Activated B cell treated with CpG ODN at 0.5 μM for 24 hours (primary cell): ENCODE measurements at regions not wholly inside any gene's neighbourhood (a gene's known extent, or its start where the extent isn't known, plus 50 kb on each side); places are given as distances from the start of the nearest gene placed in this dataset.

Experiments
- ATAC-seq: fragments of 200-7000 bp; cut with Tn5 transposase; one replicate; pipeline ENCODE4 v1.10.0; 2021; ENCODE audit warnings: low read depth, mild to moderate bottlenecking, moderate library complexity
- CTCF ChIA-PET: fragments of 350-600 bp; sonication (Branson Sonifier 250); formaldehyde crosslinking; loops from one replicate; lab custom pipeline; 2021; ENCODE audit warnings: antibody characterized with exemption; lab: Charles Lee
- POLR2A ChIA-PET: fragments of 350-600 bp; sonication (Branson Sonifier 250); formaldehyde crosslinking; loops from one replicate; lab custom pipeline; 2021; ENCODE audit warnings: antibody characterized with exemption; lab: Charles Lee
- DNase-seq: peaks from one replicate; pipeline ENCODE4 v3.0.0; 2022
- H3K27ac Mint-ChIP-seq: one replicate; pipeline ENCODE4 v1.8.0; 2020; ENCODE audit warnings: mixed read lengths
- H3K27me3 Mint-ChIP-seq: one replicate; pipeline ENCODE4 v1.8.0; 2021; ENCODE audit warnings: mixed read lengths
- H3K36me3 Mint-ChIP-seq: one replicate; pipeline ENCODE4 v1.8.0; 2021; ENCODE audit warnings: low read depth, mixed read lengths
- H3K4me1 Mint-ChIP-seq: one replicate; pipeline ENCODE4 v1.8.0; 2021; ENCODE audit warnings: mixed read lengths
- H3K4me3 Mint-ChIP-seq: one replicate; pipeline ENCODE4 v1.8.0; 2020; ENCODE audit warnings: mild to moderate bottlenecking, mixed read lengths
- H3K9me3 Mint-ChIP-seq: one replicate; pipeline ENCODE4 v1.8.0; 2020; ENCODE audit warnings: mixed read lengths
- intact Hi-C: fragments of 100-400 bp; cut with micrococcal nuclease; formaldehyde crosslinking; loops from one replicate; pipeline ENCODE4 v1.15.1; 2024
- TF ChIP-seq, protein P1 (sequence below): fragments of 200-600 bp; IDR thresholded peaks from one replicate; pipeline ENCODE4 v1.8.0; 2022; ENCODE audit warnings: antibody characterized with exemption, mild to moderate bottlenecking

DNA sequence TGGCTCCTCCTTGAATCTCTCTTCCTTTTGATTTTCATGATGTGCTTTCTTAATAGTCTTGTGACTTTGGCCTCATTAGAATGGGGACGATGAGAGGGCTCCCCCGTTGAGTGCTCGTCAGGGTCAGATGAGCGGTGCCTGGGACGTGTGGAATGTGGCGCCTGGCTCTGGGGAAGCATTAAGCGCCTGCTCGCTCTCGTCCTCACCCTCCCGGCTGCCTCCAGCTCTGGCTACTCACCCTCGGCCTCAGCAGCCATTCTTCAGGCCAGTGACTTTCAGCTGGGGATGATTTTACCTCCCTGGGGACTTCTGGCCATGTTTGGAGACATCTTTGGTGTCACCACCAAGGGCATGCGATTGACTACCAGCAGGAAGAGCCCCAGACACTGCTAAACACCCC is 69.7 kb downstream of the RPS6KA4 start:
- DNase-seq (no peak), ATAC-seq (no peak)
- H3K9me3 Mint-ChIP-seq: peaks cover 3% of the 10 kb centered on the region
- POLR2A ChIA-PET: no interaction called here
- H3K27ac Mint-ChIP-seq: no peak overlapping the region
- no peak overlapping the region for H3K4me3 Mint-ChIP-seq
- H3K36me3 Mint-ChIP-seq: no peaks in the 10 kb centered on the region
- H3K4me1 Mint-ChIP-seq: no peaks in the 10 kb centered on the region
- H3K27me3 Mint-ChIP-seq: peaks cover 6% of the 10 kb centered on the region
- CTCF ChIA-PET: interaction anchor here (0.9 kb wide), 1 partner anchor 20 kb away, joined by 3 read pairs; no protein-coding TSS in a partner anchor
- intact Hi-C loops: no loop called here
- TF ChIP-seq, protein P1, sequence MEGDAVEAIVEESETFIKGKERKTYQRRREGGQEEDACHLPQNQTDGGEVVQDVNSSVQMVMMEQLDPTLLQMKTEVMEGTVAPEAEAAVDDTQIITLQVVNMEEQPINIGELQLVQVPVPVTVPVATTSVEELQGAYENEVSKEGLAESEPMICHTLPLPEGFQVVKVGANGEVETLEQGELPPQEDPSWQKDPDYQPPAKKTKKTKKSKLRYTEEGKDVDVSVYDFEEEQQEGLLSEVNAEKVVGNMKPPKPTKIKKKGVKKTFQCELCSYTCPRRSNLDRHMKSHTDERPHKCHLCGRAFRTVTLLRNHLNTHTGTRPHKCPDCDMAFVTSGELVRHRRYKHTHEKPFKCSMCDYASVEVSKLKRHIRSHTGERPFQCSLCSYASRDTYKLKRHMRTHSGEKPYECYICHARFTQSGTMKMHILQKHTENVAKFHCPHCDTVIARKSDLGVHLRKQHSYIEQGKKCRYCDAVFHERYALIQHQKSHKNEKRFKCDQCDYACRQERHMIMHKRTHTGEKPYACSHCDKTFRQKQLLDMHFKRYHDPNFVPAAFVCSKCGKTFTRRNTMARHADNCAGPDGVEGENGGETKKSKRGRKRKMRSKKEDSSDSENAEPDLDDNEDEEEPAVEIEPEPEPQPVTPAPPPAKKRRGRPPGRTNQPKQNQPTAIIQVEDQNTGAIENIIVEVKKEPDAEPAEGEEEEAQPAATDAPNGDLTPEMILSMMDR: no peak

GRCh38 chr11:64429970-64430369 is 71.0 kb downstream of the RPS6KA4 start:
- CTCF ChIA-PET: no interaction called here

DNA sequence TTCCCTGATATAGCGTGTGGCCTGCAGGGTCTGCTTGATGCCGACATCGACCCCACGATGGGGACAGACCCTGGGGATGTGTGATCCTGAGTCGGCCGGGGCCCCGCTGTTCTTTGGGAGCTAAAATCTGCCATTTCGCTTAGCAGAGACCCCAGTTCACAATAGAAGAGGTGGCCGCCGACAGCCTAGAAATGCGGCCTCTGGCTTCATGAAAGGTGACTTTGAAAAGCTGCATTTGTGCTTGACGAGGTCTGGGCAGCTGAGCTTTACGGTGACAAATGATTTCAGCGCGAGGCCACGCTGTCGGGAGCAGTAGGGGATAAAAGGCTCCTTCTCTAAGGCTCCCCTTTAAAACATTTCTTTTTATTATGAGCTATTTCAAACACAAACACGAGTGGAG is 71.7 kb downstream of the RPS6KA4 start:
- Mint-ChIP-seq H3K36me3 (no peaks in the 10 kb centered on the region), H3K27ac (no peak overlapping the region), H3K4me3 (no peak overlapping the region), H3K27me3 (peaks cover 7% of the 10 kb centered on the region), H3K4me1 (no peaks in the 10 kb centered on the region), H3K9me3 (peaks cover 3% of the 10 kb centered on the region)
- POLR2A ChIA-PET: interaction anchor here (0.6 kb wide), 1 partner anchor 42 kb away, joined by 4 read pairs; no protein-coding TSS in a partner anchor
- CTCF ChIA-PET: no interaction called here
- intact Hi-C loops: no loop called here
- ATAC-seq (no peak), DNase-seq (no peak)
- TF ChIP-seq, protein P1: no peak

More at GRCh38 chr11:64429970-64430369, 71.0 kb downstream of the RPS6KA4 start:
- POLR2A ChIA-PET: no interaction called here
- TF ChIP-seq, protein P1: no peak
- Mint-ChIP-seq H3K4me3 (no peak overlapping the region), H3K36me3 (no peaks in the 10 kb centered on the region), H3K9me3 (peaks cover 3% of the 10 kb centered on the region), H3K27me3 (peaks cover 6% of the 10 kb centered on the region), H3K27ac (no peak overlapping the region), H3K4me1 (no peaks in the 10 kb centered on the region)
- no peak for ATAC-seq
- intact Hi-C loops: no loop called here
- DNase-seq: no peak

GRCh38 chr11:64436000-64436399 is 77.0 kb downstream of the RPS6KA4 start:
- no peak for ATAC-seq
- TF ChIP-seq, protein P1: no peak

GRCh38 chr11:64437426-64437825 is 78.5 kb downstream of the RPS6KA4 start:
- POLR2A ChIA-PET: no interaction called here
- Mint-ChIP-seq H3K27ac (no peak overlapping the region), H3K27me3 (peaks cover 11% of the 10 kb centered on the region), H3K4me1 (peaks cover 10% of the 10 kb centered on the region), H3K9me3 (no peaks in the 10 kb centered on the region), H3K4me3 (no peak overlapping the region), H3K36me3 (no peaks in the 10 kb centered on the region)
- CTCF ChIA-PET: no interaction called here
- intact Hi-C loops: no loop called here
- TF ChIP-seq, protein P1: no peak
- DNase-seq (no peak), ATAC-seq (no peak)

More at GRCh38 chr11:64436000-64436399, 77.0 kb downstream of the RPS6KA4 start:
- Mint-ChIP-seq H3K4me1 (peaks cover 3% of the 10 kb centered on the region), H3K4me3 (no peak overlapping the region), H3K27me3 (peaks cover 11% of the 10 kb centered on the region), H3K36me3 (no peaks in the 10 kb centered on the region), H3K27ac (no peak overlapping the region), H3K9me3 (peaks cover 3% of the 10 kb centered on the region)
- POLR2A ChIA-PET: no interaction called here
- intact Hi-C loops: no loop called here
- CTCF ChIA-PET: no interaction called here
- DNase-seq: no peak
